ENCODE measurements at regions not wholly inside any gene's neighbourhood (a gene's known extent, or its start where the extent isn't known, plus 50 kb on each side); places are given as distances from the start of the nearest gene placed in this dataset.

GRCh38 chr1:164021813-164022212, 537.2 kb upstream of the PBX1 start:
- BruUV-seq (replicated peaks): no TSS peak
- Histone ChIP-seq H3K36me3 (ENCODE audit: control insufficient read depth in 1 of 2, insufficient read depth in 2 of 2, low read length in 2 of 2) (no peaks in the 10 kb centered on the region), H3K4me1 (ENCODE audit: control insufficient read depth in 1 of 2, insufficient read depth in 2 of 2, low read length in 2 of 2) (no peaks in the 10 kb centered on the region), H3K9me3 (ENCODE audit: control insufficient read depth in 1 of 2, insufficient read depth in 1 of 2, low read depth in 1 of 2, low read length in 2 of 2) (no peaks in the 10 kb centered on the region), H3K4me3 (replicated peaks in 1 of 2; ENCODE audit: low read depth in 1 of 2, low read length in 2 of 2) (no peak overlapping the region), H3K9me2 (ENCODE audit: insufficient read depth) (no peaks in the 10 kb centered on the region), H3K79me2 (ENCODE audit: insufficient read depth, low read length) (no peaks in the 10 kb centered on the region), H4K20me1 (ENCODE audit: insufficient read depth) (no peaks in the 10 kb centered on the region), H3K9ac (ENCODE audit: low read length) (no peak overlapping the region), H3K4me2 (ENCODE audit: low read length) (no peak overlapping the region), H3K27ac (ENCODE audit: low read depth, low read length) (no peak overlapping the region), H2AFZ (ENCODE audit: low read depth, low read length, poor library complexity, severe bottlenecking) (no peak overlapping the region), H3K27me3 (ENCODE audit: insufficient read depth, low read length) (no peaks in the 10 kb centered on the region)
- no peak for TF ChIP-seq EZH2 (IDR thresholded peaks at IDR 0.05)
- no peak for TF ChIP-seq ZNF274 (IDR thresholded peaks at IDR 0.05; ENCODE audit: low read depth, low read length)
- no peak for TF ChIP-seq MAX (IDR thresholded peaks at IDR 0.05)
- no peak for TF ChIP-seq CBX3 (IDR thresholded peaks at IDR 0.05; ENCODE audit: low read depth)
- no peak for TF ChIP-seq ZBTB33 (IDR thresholded peaks at IDR 0.05; ENCODE audit: extremely low read depth, insufficient replicate concordance, low read length)
- TF ChIP-seq EZH2phosphoT487 (IDR thresholded peaks at IDR 0.05; ENCODE audit: borderline replicate concordance): no peak
- ChIA-PET RAD21 (ENCODE audit: low non-redundant PET in 1 of 2, low total read pairs in 2 of 2, uncharacterized antibody in 2 of 2, unreplicated experiment in 2 of 2) (no interaction called here), CTCF (no interaction called here), POLR2A (no interaction called here)
- intact Hi-C loops (cut with micrococcal nuclease): no loop called here
- ATAC-seq: no peak
- no peak for DNase-seq (ENCODE audit: low read depth, low spot score)

- Histone ChIP-seq H3K9me3 (ENCODE audit: control insufficient read depth in 1 of 2, insufficient read depth in 1 of 2, low read depth in 1 of 2, low read length in 2 of 2) (no peaks in the 10 kb centered on the region; a peak in 1 of 4 replicates), H3K4me2 (ENCODE audit: low read length) (no peak overlapping the region), H3K27me3 (ENCODE audit: insufficient read depth, low read length) (no peaks in the 10 kb centered on the region), H3K4me3 (replicated peaks in 1 of 2; ENCODE audit: low read depth in 1 of 2, low read length in 2 of 2) (no peak overlapping the region), H3K79me2 (ENCODE audit: insufficient read depth, low read length) (no peaks in the 10 kb centered on the region), H3K36me3 (ENCODE audit: control insufficient read depth in 1 of 2, insufficient read depth in 2 of 2, low read length in 2 of 2) (no peaks in the 10 kb centered on the region), H3K9me2 (ENCODE audit: insufficient read depth) (no peaks in the 10 kb centered on the region), H4K20me1 (ENCODE audit: insufficient read depth) (no peaks in the 10 kb centered on the region), H3K4me1 (ENCODE audit: control insufficient read depth in 1 of 2, insufficient read depth in 2 of 2, low read length in 2 of 2) (no peaks in the 10 kb centered on the region), H2AFZ (ENCODE audit: low read depth, low read length, poor library complexity, severe bottlenecking) (no peak overlapping the region), H3K9ac (ENCODE audit: low read length) (no peak overlapping the region), H3K27ac (ENCODE audit: low read depth, low read length) (no peak overlapping the region)
- POLR2A ChIA-PET: no interaction called here
- no TSS peak for BruUV-seq (replicated peaks)
- CTCF ChIA-PET: no interaction called here
- RAD21 ChIA-PET (ENCODE audit: low non-redundant PET in 1 of 2, low total read pairs in 2 of 2, uncharacterized antibody in 2 of 2, unreplicated experiment in 2 of 2): no interaction called here
- ATAC-seq: no peak
- DNase-seq (ENCODE audit: low read depth, low spot score): no peak
- intact Hi-C loops (cut with micrococcal nuclease): no loop called here
- TF ChIP-seq CBX3 (IDR thresholded peaks at IDR 0.05; ENCODE audit: low read depth) (no peak), ELF1 (IDR thresholded peaks at IDR 0.05; ENCODE audit: borderline replicate concordance, low read depth) (no peak), JUND (IDR thresholded peaks at IDR 0.05) (no peak), EZH2phosphoT487 (IDR thresholded peaks at IDR 0.05; ENCODE audit: borderline replicate concordance) (no peak), CTCF (IDR thresholded peaks at IDR 0.05 in 2 of 3, conservative IDR thresholded peaks at IDR 0.05 in 1 of 3; ENCODE audit: borderline replicate concordance in 1 of 3, insufficient read depth in 1 of 3, low read depth in 2 of 3, low read length in 2 of 3) (no peak), ZNF274 (IDR thresholded peaks at IDR 0.05; ENCODE audit: low read depth, low read length) (no peak), MAX (IDR thresholded peaks at IDR 0.05) (no peak), ATF3 (IDR thresholded peaks at IDR 0.05) (no peak), YY1 (IDR thresholded peaks at IDR 0.05; ENCODE audit: extremely low read depth, insufficient replicate concordance, low read depth, low read length) (no peak), ZFX (IDR thresholded peaks at IDR 0.05) (no peak), CEBPB (IDR thresholded peaks at IDR 0.05; ENCODE audit: low read depth) (no peak), EGR1 (IDR thresholded peaks at IDR 0.05; ENCODE audit: low read depth) (no peak), SRF (IDR thresholded peaks at IDR 0.05; ENCODE audit: low read depth) (no peak), RAD21 (IDR thresholded peaks at IDR 0.05; ENCODE audit: low read depth) (no peak)
Observed at GRCh38 chr1:164033782-164034181, 525.2 kb upstream of the PBX1 start.

All from HCT116 (cell line).